ENCODE measurements at regions not wholly inside any gene's neighbourhood (a gene's known extent, or its start where the extent isn't known, plus 50 kb on each side); places are given as distances from the start of the nearest gene placed in this dataset.

- TF ChIP-seq CHD7 (IDR thresholded peaks at IDR 0.05; ENCODE audit: insufficient replicate concordance, low read length), result no peak
- TF ChIP-seq EZH2 (IDR thresholded peaks at IDR 0.05; ENCODE audit: low read depth, low read length, severe bottlenecking), result no peak
- TF ChIP-seq KDM5A (IDR thresholded peaks at IDR 0.05; ENCODE audit: low read length), result no peak
- no peak for TF ChIP-seq HDAC2 (IDR thresholded peaks at IDR 0.05; ENCODE audit: borderline replicate concordance in 1 of 2, low read depth in 2 of 2, low read length in 2 of 2)
- TF ChIP-seq CREB1 (IDR thresholded peaks at IDR 0.05), result no peak
- no peak for TF ChIP-seq YY1 (IDR thresholded peaks at IDR 0.05; ENCODE audit: low read depth, low read length)
These were observed 275.3 kb upstream of the NCKAP5 start (continued) for GRCh38 chr2:133843551-133843950.

Measured in H1 (cell line).